GM12865 (cell line): ENCODE measurements at regions not wholly inside any gene's neighbourhood (a gene's known extent, or its start where the extent isn't known, plus 50 kb on each side); places are given as distances from the start of the nearest gene placed in this dataset.
"Not testable (repeated sequence)": the region's sequence is repeated elsewhere in the genome, so short reads cannot be mapped to it uniquely, and the experiment has no call there.

ENCODE experiments used
- DNase-seq: peaks from one replicate; pipeline ENCODE4 v3.0.0; 2010; ENCODE audit warnings: low read depth
- H3K4me3 ChIP-seq: 2 replicates; pipeline ENCODE4 v1.5.1; 2011; ENCODE audit warnings: mild to moderate bottlenecking, low read depth, low read length, control low read depth
- CTCF ChIP-seq: IDR thresholded peaks from 2 replicates; pipeline ENCODE4 v1.5.1; 2011; ENCODE audit warnings: low read length, control low read depth, low read depth, inconsistent platforms; ENCODE audit not compliant: insufficient read depth; ENCODE audit errors: missing control alignments

GRCh38 chr17:27181935-27182334, 112.0 kb upstream of the WSB1 start:
- no peak for DNase-seq
- TF ChIP-seq CTCF: no peak

GRCh38 chr17:27197505-27197904, 96.4 kb upstream of the WSB1 start:
- TF ChIP-seq CTCF: peak; percentile 49
- DNase-seq: peak; percentile 22
- H3K4me3 ChIP-seq: not testable (repeated sequence)

More at GRCh38 chr17:27181935-27182334, 112.0 kb upstream of the WSB1 start:
- H3K4me3 ChIP-seq: no peak overlapping the region

- no peak overlapping the region for H3K4me3 ChIP-seq
- DNase-seq: no peak
- no peak for TF ChIP-seq CTCF
Observed at GRCh38 chr17:27199948-27200347, 94.0 kb upstream of the WSB1 start.

GRCh38 chr17:27200476-27200875, 93.4 kb upstream of the WSB1 start:
- no peak for DNase-seq
- no peak overlapping the region for H3K4me3 ChIP-seq
- TF ChIP-seq CTCF: no peak

- no peak for DNase-seq
- H3K4me3 ChIP-seq: no peak overlapping the region
- TF ChIP-seq CTCF: no peak
Observed at GRCh38 chr17:27203241-27203640, 90.7 kb upstream of the WSB1 start.

- no peak overlapping the region for H3K4me3 ChIP-seq
- peak; percentile 35 for DNase-seq
- peak; percentile 45 for TF ChIP-seq CTCF
Observed at GRCh38 chr17:27206447-27206846, 87.5 kb upstream of the WSB1 start.

GRCh38 chr17:27207073-27207513, 86.8 kb upstream of the WSB1 start:
- H3K4me3 ChIP-seq: no peak overlapping the region
- DNase-seq: no peak
- no peak for TF ChIP-seq CTCF

- H3K4me3 ChIP-seq, DNase-seq: not testable (repeated sequence)
Observed at GRCh38 chr17:27208370-27208769, 85.5 kb upstream of the WSB1 start.
